Activated CD4-positive, alpha-beta T cell treated with anti-CD3 and anti-CD28 coated beads, Interleukin-2, amount 10 ng/mL, durations not matched to agents 24 days and 14 days (primary cell): ENCODE measurements at regions not wholly inside any gene's neighbourhood (a gene's known extent, or its start where the extent isn't known, plus 50 kb on each side); places are given as distances from the start of the nearest gene placed in this dataset.

Source experiments
- DNase-seq: peaks from one replicate; pipeline ENCODE4 v3.0.0; 2022
- H3K27ac Mint-ChIP-seq: one replicate; pipeline ENCODE4 v1.8.0; 2022; ENCODE audit warnings: mild to moderate bottlenecking, mixed read lengths
- H3K27me3 Mint-ChIP-seq: one replicate; pipeline ENCODE4 v1.8.0; 2022; ENCODE audit warnings: mixed read lengths
- H3K36me3 Mint-ChIP-seq: one replicate; pipeline ENCODE4 v1.8.0; 2022; ENCODE audit warnings: low read depth, mild to moderate bottlenecking, mixed read lengths
- H3K4me1 Mint-ChIP-seq: one replicate; pipeline ENCODE4 v1.8.0; 2021; ENCODE audit warnings: mixed read lengths
- H3K4me3 Mint-ChIP-seq: one replicate; pipeline ENCODE4 v1.8.0; 2022; ENCODE audit warnings: mild to moderate bottlenecking, moderate library complexity, mixed read lengths
- H3K9me3 Mint-ChIP-seq: one replicate; pipeline ENCODE4 v1.8.0; 2021; ENCODE audit warnings: mixed read lengths
- intact Hi-C: fragments of 100-400 bp; cut with micrococcal nuclease; formaldehyde crosslinking; loops from one replicate; pipeline ENCODE4 v1.15.1; 2023

DNA sequence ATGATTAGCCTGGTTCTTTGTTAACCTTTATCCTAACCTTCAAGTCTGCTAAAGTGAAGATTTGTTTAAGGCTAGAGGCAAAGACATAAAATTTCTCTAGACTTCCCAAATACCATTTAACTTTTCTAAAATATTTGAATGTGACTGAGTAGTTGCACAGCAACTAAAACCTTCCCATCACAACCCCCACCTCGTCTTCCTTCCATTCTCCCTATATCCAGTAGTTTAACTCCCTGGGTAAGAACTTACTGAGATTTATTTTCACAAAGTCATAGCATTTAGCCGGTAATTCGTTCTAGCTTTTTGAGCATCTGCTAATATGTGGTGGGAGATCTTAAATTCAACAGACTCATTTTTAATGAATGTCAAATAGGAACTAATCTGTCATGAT lies 87.9 kb upstream of the AKIRIN2 start:
- Mint-ChIP-seq H3K36me3 (no peaks in the 10 kb centered on the region), H3K9me3 (no peaks in the 10 kb centered on the region), H3K27me3 (peaks cover 18% of the 10 kb centered on the region), H3K4me3 (no peak overlapping the region), H3K4me1 (no peaks in the 10 kb centered on the region), H3K27ac (no peak overlapping the region)
- no peak for DNase-seq
- intact Hi-C loops, result no loop called here

DNA sequence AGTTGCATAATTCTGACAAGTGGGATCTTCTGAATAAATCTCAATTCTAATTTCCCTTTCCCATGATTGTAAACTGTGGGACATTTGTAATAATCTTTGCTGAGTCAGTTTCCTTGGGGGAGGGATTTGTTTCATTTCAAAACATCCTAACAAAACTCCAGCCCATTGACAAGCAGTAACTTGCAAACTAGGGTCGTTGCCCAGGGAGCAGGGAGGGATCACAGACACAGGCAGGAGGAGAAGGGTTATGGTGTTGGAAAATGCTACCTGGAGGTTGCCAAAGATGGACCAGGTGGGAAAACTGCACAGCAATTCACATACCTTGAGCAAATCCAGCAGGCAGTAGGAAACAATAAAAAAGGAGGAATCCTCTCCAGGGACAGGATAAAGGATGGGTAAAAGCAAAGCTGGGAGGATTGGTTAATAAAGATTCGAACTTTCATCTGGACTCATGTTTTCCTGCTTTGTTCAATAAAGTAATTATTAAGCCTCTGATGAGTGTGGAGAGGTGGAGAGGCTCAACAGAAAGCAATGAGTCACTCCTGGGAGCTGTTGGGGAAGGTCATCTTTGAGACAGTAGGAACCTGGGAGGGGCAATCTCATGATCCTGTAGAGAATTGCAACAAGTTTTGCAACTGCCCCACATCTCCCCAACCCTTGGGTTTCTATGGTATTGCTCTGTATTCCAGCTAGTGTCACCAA lies 87.3 kb upstream of the AKIRIN2 start:
- Mint-ChIP-seq H3K4me1 (no peaks in the 10 kb centered on the region), H3K27ac (no peak overlapping the region), H3K9me3 (no peaks in the 10 kb centered on the region), H3K4me3 (no peak overlapping the region), H3K36me3 (no peaks in the 10 kb centered on the region), H3K27me3 (peaks cover 18% of the 10 kb centered on the region)
- DNase-seq, result no peak
- intact Hi-C loops, result no loop called here

DNA sequence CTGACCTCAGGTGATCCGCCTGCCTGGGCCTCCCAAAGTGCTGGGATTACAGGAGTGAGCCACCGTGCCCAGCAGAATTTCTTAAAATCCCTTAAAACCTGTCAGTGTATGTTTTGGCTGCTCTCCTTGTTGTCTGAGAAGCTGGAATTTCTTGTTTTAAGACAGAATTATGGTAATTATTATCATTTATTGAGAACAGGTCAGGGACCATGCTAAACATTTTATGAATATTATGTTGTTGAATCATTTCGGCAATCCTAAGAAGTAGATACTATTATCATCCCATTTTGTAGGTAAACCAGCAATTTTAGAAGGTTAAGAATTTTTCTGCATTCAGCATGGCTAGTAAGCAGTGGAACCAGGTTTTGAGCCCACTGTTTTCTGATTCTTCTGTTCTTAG lies 86.1 kb upstream of the AKIRIN2 start:
- Mint-ChIP-seq H3K4me1 (no peaks in the 10 kb centered on the region), H3K27me3 (peaks cover 18% of the 10 kb centered on the region), H3K9me3 (no peaks in the 10 kb centered on the region), H3K27ac (no peak overlapping the region), H3K36me3 (no peaks in the 10 kb centered on the region), H3K4me3 (no peak overlapping the region)
- no peak for DNase-seq
- intact Hi-C loops, result no loop called here

DNA sequence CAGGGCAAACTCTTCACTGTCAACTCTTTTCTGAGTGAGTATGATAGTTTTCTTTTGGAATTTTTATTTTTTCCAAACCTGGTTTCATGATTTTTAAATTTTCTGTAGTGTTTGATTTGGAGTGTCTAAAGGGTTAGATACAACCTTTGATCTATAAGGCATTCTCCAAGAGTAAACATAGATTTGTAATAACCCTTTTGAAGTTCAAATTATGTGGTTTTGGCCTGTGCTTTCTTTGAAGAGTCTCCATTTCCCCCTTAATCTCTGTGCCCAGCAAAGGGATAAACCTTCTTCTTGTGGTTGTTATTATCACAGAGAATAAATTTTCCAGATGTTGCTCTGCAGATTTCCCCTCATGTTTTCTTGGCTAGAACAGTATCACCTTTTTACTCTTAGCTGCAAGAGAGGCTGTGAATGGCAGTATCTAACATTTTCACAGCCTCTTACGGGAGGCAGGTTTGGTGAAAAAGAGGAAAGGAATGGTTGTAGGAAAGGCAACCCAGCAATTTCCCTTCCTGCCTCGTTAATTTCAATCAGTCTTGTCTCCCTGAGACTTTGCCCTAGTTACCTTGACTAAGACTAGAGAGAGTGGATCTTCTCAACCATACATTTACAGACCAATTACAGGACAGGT lies 83.3 kb upstream of the AKIRIN2 start:
- H3K27me3 Mint-ChIP-seq, result peaks cover 18% of the 10 kb centered on the region

DNA sequence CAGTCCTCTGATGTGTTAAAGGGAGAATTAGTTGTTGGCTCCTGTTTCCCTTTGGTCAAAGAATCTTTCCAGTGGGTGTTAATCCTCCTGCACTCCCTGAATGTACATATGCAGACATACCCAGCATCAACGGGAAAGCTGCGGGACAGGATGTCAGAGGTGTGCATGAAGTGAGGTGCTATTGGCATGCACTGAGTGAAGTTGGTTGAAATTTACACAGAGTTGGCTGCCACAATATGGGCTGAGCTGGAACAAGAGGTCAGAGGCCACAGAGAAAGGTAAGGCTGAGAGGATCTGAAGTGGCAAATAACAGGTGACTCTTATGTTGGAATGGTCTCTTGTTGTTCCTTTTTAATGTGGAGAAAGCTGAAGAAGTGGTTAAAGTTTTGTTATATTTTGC lies 82.7 kb upstream of the AKIRIN2 start:
- Mint-ChIP-seq H3K27ac (no peak overlapping the region), H3K4me3 (no peak overlapping the region), H3K27me3 (peaks cover 15% of the 10 kb centered on the region), H3K9me3 (peaks cover 3% of the 10 kb centered on the region), H3K36me3 (no peaks in the 10 kb centered on the region), H3K4me1 (no peaks in the 10 kb centered on the region)
- intact Hi-C loops, result no loop called here
- DNase-seq, result no peak

More for the DNA sequence above, 83.3 kb upstream of the AKIRIN2 start:
- H3K9me3 Mint-ChIP-seq, result peaks cover 3% of the 10 kb centered on the region
- H3K27ac Mint-ChIP-seq, result no peak overlapping the region
- DNase-seq, result no peak
- H3K36me3 Mint-ChIP-seq, result no peaks in the 10 kb centered on the region
- intact Hi-C loops, result no loop called here
- no peaks in the 10 kb centered on the region for H3K4me1 Mint-ChIP-seq
- H3K4me3 Mint-ChIP-seq, result no peak overlapping the region

GRCh38 chr6:87784051-87784450 lies 82.0 kb upstream of the AKIRIN2 start:
- peaks cover 3% of the 10 kb centered on the region for H3K9me3 Mint-ChIP-seq
- no peaks in the 10 kb centered on the region for H3K36me3 Mint-ChIP-seq
- intact Hi-C loops, result no loop called here
- H3K4me3 Mint-ChIP-seq, result no peak overlapping the region
- no peak overlapping the region for H3K27ac Mint-ChIP-seq
- H3K27me3 Mint-ChIP-seq, result peaks cover 10% of the 10 kb centered on the region
- DNase-seq, result no peak
- no peaks in the 10 kb centered on the region for H3K4me1 Mint-ChIP-seq

DNA sequence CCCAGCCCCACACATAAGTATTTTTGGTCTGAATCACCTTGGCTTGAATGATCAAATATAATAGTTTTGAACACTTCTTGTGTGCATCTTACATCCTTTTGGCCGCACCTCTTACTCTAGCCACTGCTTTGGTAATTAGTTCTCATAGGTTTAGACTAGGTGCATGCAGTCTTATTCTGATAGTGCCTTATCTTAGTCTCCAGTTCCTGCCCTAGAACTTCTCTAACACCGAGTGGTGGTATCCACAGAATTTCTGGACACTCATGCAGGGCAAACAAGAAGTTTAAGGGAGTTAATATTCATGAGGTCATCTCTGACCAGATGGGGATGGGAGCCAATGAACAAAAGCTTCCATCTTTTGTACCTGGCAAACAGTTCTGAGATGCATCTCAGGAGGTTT lies 77.5 kb upstream of the AKIRIN2 start:
- no peak overlapping the region for H3K4me3 Mint-ChIP-seq
- peaks cover 5% of the 10 kb centered on the region for H3K27me3 Mint-ChIP-seq
- H3K36me3 Mint-ChIP-seq, result no peaks in the 10 kb centered on the region
- H3K9me3 Mint-ChIP-seq, result peaks cover 3% of the 10 kb centered on the region
- no peak overlapping the region for H3K27ac Mint-ChIP-seq
- intact Hi-C loops, result no loop called here
- no peak for DNase-seq
- no peaks in the 10 kb centered on the region for H3K4me1 Mint-ChIP-seq

GRCh38 chr6:87772597-87773530 lies 70.8 kb upstream of the AKIRIN2 start:
- no peaks in the 10 kb centered on the region for H3K4me1 Mint-ChIP-seq
- H3K27me3 Mint-ChIP-seq, result peaks cover 11% of the 10 kb centered on the region
- no peak overlapping the region for H3K27ac Mint-ChIP-seq
- H3K36me3 Mint-ChIP-seq, result no peaks in the 10 kb centered on the region
- no peak for DNase-seq
- intact Hi-C loops, result no loop called here
- no peaks in the 10 kb centered on the region for H3K9me3 Mint-ChIP-seq
- H3K4me3 Mint-ChIP-seq, result no peak overlapping the region

DNA sequence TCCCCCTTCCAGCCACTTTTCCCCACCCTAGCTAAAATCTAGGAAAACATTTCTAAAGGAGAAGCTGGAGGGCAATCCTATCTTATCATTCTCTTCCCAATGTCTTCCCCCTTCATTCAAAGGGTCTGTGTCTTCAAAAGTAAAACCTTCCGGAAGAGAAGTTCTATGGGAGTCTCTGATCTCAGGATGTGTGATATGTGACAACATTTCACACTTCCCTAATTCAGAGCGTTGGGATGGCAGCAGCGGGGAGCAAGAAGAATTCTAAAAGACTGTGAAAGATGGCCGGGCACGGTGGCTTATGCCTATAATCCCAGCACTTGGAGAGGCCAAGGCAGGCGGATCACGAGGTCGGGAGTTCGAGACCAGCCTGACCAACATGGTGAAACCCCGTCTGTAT lies 65.4 kb upstream of the AKIRIN2 start:
- Mint-ChIP-seq H3K27me3 (peaks cover 5% of the 10 kb centered on the region), H3K27ac (no peak overlapping the region), H3K36me3 (no peaks in the 10 kb centered on the region), H3K9me3 (peaks cover 4% of the 10 kb centered on the region), H3K4me1 (no peaks in the 10 kb centered on the region), H3K4me3 (no peak overlapping the region)
- intact Hi-C loops, result no loop called here
- DNase-seq, result no peak

DNA sequence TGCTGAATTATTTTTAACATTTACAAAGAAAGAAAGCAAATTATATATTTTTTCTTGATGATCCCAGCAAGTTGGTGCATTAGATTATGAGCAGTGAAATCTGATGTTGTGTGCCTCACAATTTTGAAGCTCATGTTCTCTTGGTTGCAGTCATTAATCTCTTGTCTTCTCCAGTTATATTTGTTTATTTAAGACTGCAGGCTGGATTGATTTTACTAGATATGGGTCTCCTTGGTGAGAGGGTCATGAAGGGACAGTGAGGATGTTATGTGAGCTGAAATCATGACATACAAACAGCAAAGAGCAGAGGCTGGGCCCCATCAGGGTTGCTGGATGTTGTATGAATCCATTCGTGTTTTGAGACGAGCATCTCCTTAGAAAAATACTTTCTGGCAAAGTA lies 64.2 kb upstream of the AKIRIN2 start:
- intact Hi-C loops, result no loop called here
- no peak for DNase-seq
- peaks cover 4% of the 10 kb centered on the region for H3K9me3 Mint-ChIP-seq
- no peak overlapping the region for H3K27ac Mint-ChIP-seq
- H3K4me1 Mint-ChIP-seq, result no peaks in the 10 kb centered on the region
- H3K4me3 Mint-ChIP-seq, result no peak overlapping the region
- no peaks in the 10 kb centered on the region for H3K36me3 Mint-ChIP-seq
- H3K27me3 Mint-ChIP-seq, result peaks cover 5% of the 10 kb centered on the region

GRCh38 chr6:87763901-87764300 lies 61.9 kb upstream of the AKIRIN2 start:
- Mint-ChIP-seq H3K36me3 (no peaks in the 10 kb centered on the region), H3K27me3 (peaks cover 2% of the 10 kb centered on the region), H3K27ac (no peak overlapping the region), H3K4me1 (no peaks in the 10 kb centered on the region), H3K4me3 (no peak overlapping the region), H3K9me3 (peaks cover 4% of the 10 kb centered on the region)
- DNase-seq, result no peak
- intact Hi-C loops, result no loop called here

- Mint-ChIP-seq H3K27ac (no peak overlapping the region), H3K4me1 (no peaks in the 10 kb centered on the region), H3K4me3 (no peak overlapping the region), H3K36me3 (no peaks in the 10 kb centered on the region), H3K9me3 (peaks cover 4% of the 10 kb centered on the region), H3K27me3 (peaks cover 2% of the 10 kb centered on the region)
- intact Hi-C loops, result no loop called here
- no peak for DNase-seq
Observed at GRCh38 chr6:87763276-87763675, 61.2 kb upstream of the AKIRIN2 start.

DNA sequence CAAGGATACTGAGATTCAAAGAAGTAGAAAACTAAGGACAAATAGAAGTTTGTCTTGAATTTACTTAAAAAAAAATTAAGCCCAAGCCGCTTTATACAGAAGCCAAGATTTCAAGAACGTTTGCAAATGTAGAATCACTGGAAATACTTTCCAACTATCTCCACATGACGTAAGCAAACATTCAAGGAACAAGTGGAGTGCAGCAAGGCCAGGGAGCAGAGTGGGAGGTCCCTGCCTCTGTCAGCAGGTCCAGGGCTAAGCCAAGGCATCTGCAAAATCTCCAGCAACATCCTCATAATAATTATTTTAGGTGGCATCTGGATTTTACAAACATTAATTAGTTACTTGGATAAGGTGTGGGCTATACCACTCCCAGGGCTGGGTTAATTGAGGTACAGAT lies 60.1 kb upstream of the AKIRIN2 start:
- no peak overlapping the region for H3K4me3 Mint-ChIP-seq
- H3K4me1 Mint-ChIP-seq, result peaks cover 1% of the 10 kb centered on the region
- no peak overlapping the region for H3K27ac Mint-ChIP-seq
- H3K27me3 Mint-ChIP-seq, result peaks cover 2% of the 10 kb centered on the region
- intact Hi-C loops, result no loop called here
- H3K9me3 Mint-ChIP-seq, result peaks cover 4% of the 10 kb centered on the region
- H3K36me3 Mint-ChIP-seq, result no peaks in the 10 kb centered on the region
- no peak for DNase-seq

DNA sequence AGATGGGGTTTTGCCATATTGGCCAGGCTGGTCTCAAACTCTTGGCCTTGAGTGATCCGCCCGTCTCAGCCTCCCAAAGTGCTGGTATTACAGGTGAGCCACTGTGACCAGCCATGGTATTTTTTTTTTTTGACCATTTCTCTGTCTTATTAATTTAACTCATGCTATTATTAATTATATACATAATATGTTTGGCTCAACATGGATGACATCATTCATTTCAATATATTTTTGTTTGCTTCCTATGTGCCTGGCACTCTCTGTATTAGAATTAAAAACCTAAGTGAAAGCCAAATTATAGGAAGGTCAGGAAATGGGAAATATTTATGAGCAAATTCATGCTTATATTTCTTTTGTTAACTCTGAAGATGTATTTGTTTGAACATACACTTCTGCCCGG lies 55.8 kb upstream of the AKIRIN2 start:
- intact Hi-C loops, result loop anchor here (2.0 kb wide), 1 partner anchor 51 kb away; no protein-coding TSS in a partner anchor
- no peaks in the 10 kb centered on the region for H3K9me3 Mint-ChIP-seq
- H3K27me3 Mint-ChIP-seq, result peaks cover 6% of the 10 kb centered on the region
- no peak overlapping the region for H3K27ac Mint-ChIP-seq
- H3K4me1 Mint-ChIP-seq, result peaks cover 11% of the 10 kb centered on the region
- DNase-seq, result no peak
- H3K4me3 Mint-ChIP-seq, result no peak overlapping the region
- no peaks in the 10 kb centered on the region for H3K36me3 Mint-ChIP-seq
